Epithelial cell of esophagus (primary cell): ENCODE measurements at regions not wholly inside any gene's neighbourhood (a gene's known extent, or its start where the extent isn't known, plus 50 kb on each side); places are given as distances from the start of the nearest gene placed in this dataset.

Experiments used
- DNase-seq: peaks from one replicate; pipeline ENCODE4 v3.0.0; 2010; ENCODE audit warnings: low read depth
- H3K4me3 ChIP-seq: 2 replicates; pipeline ENCODE4 v1.5.1; 2011; ENCODE audit warnings: mild to moderate bottlenecking, low read length, control low read depth
- TF ChIP-seq, protein P1 (sequence below): IDR thresholded peaks from 2 replicates; pipeline ENCODE4 v1.5.1; 2011; ENCODE audit warnings: low read depth, mild to moderate bottlenecking, low read length, control low read depth, inconsistent platforms; ENCODE audit not compliant: insufficient read depth; ENCODE audit errors: missing control alignments

- H3K4me3 ChIP-seq, result no peak overlapping the region
- TF ChIP-seq, protein P1, sequence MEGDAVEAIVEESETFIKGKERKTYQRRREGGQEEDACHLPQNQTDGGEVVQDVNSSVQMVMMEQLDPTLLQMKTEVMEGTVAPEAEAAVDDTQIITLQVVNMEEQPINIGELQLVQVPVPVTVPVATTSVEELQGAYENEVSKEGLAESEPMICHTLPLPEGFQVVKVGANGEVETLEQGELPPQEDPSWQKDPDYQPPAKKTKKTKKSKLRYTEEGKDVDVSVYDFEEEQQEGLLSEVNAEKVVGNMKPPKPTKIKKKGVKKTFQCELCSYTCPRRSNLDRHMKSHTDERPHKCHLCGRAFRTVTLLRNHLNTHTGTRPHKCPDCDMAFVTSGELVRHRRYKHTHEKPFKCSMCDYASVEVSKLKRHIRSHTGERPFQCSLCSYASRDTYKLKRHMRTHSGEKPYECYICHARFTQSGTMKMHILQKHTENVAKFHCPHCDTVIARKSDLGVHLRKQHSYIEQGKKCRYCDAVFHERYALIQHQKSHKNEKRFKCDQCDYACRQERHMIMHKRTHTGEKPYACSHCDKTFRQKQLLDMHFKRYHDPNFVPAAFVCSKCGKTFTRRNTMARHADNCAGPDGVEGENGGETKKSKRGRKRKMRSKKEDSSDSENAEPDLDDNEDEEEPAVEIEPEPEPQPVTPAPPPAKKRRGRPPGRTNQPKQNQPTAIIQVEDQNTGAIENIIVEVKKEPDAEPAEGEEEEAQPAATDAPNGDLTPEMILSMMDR, result no peak
- DNase-seq, result no peak
Observed at GRCh38 chr16:26275021-26275590, 583.3 kb downstream of the HS3ST4 start.

DNA sequence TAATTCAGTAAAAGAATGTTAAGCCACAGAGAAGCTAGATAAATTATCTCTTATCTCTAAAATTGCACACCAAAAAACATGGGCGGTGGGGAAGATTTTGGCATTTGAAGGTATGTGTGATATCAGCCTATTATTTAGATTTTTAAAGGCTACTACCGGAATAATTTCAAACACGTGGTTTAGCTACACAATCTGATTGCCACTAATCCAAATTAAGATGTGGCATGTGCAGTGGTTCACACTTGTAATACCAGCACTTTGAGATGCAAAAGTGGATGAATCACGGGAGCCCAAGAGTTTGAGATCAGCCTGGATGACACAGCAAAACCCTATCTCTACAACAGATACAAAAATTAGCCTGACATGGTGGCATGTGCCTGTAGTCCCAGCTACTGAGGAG, 584.5 kb downstream of the HS3ST4 start:
- no peak for DNase-seq
- H3K4me3 ChIP-seq, result no peak overlapping the region
- TF ChIP-seq, protein P1, result no peak

- TF ChIP-seq, protein P1, result no peak
- no peak overlapping the region for H3K4me3 ChIP-seq
- no peak for DNase-seq
Observed at GRCh38 chr16:26281381-26282110, 589.8 kb downstream of the HS3ST4 start.

DNA sequence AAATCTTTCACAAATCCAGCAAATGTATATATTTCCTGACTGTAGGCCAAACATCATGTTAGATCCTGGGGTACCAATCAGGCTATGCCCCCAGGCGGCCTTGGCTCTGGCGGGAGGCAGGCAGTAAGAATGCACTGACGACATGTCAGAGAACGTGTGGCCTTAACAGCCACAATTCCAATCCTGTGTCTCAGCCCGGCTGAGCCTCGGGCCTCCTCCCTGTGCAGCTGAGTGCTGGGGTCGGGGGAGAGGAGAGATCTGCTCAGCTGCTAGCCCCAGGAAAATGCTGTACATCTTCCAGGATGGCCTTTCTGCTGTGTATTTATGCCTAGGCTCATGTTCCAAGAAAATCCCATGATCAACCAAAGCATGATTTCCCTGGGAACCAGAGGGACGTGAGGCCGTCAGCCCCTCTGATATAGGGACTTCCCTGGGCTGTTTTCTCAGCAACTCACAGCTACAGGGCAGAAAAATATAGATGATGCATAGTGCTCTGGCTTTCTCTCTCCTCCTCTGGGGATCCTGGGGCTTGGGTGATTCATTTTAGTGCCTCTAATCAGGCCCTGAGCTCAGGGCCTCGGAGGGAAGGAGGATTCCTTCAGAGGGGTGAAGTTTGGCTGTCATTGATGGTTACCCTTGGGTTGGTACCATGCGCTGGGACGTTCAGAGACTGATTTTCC, 604.0 kb downstream of the HS3ST4 start:
- DNase-seq, result no peak
- H3K4me3 ChIP-seq, result no peak overlapping the region
- TF ChIP-seq, protein P1, result no peak

DNA sequence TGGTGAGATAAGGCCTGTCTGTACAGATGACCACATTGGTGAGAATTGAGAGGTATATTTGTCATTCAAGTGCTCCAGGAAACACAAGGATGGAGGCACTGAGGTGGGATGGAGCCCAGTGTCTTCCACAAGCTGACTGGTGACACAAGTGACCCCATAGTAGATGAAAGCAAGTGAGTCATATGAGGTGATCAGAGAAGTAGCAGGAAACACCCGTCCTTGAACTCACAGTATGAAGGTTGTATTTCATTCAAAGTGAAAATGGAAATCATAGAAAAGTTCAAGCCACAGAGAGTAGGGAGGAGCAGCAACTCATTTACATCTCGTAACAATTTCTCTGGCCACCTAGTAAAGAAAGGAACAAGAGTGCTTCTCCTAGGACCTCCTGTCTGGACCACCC, 609.8 kb downstream of the HS3ST4 start:
- no peak overlapping the region for H3K4me3 ChIP-seq
- TF ChIP-seq, protein P1, result no peak
- DNase-seq, result no peak

DNA sequence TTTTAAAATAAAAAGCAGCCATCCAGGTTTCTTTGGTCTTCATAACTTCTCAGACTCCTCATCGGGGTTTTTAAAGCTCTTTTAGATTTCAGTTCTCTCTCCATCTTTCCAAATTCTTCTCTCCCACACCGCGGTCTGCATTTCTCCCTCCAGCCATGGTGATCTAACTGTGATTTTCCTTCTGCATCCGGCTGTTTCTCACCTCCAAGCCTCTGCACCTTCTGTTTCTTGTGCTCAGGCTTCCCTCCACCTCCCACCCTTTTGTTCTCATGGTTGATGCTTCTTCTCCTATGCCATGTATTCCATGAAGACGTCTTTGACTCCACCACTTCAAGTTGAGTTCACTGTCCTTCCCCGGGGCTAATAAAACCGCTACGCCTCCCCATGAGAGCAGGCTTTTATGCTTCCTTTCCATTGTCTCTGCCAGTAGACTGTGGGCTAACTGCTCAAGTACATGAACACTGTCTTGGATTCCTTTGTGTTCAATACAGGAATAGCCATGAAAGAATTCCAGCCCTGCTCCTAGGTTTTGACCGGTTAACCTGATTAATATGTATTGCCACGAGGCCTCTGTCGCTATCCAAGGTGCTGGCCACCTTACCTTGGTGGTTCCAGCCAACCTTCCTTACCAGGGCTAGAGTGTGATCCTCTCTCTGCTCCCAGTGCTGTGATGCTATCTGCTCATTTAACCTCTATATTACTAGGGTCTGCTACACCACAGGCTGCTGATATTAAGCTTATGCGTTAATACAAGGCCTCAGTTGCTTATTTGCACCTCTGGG, 625.1 kb downstream of the HS3ST4 start:
- no peak for DNase-seq
- TF ChIP-seq, protein P1, result no peak
- no peak overlapping the region for H3K4me3 ChIP-seq
